H9 (cell line): ENCODE measurements at regions not wholly inside any gene's neighbourhood (a gene's known extent, or its start where the extent isn't known, plus 50 kb on each side); places are given as distances from the start of the nearest gene placed in this dataset.

ENCODE experiments used
- DNase-seq: peaks from one replicate; pipeline ENCODE4 v3.0.0-alpha.2; 2017
- H2AFZ ChIP-seq: one replicate; pipeline ENCODE4 v1.6.1; 2013; ENCODE audit warnings: mild to moderate bottlenecking, low read length, control low read depth, moderate library complexity
- H2AK5ac ChIP-seq: 2 replicates; pipeline ENCODE4 v1.6.1; 2013; ENCODE audit warnings: low read length, control low read depth, mixed read lengths; ENCODE audit not compliant: insufficient read length
- H2BK120ac ChIP-seq: one replicate; pipeline ENCODE4 v1.6.1; 2013; ENCODE audit warnings: low read depth, mild to moderate bottlenecking, low read length, control low read depth, inconsistent platforms; ENCODE audit not compliant: poor library complexity, severe bottlenecking
- H2BK12ac ChIP-seq: 2 replicates; pipeline ENCODE4 v1.6.1; 2013; ENCODE audit warnings: low read length, control low read depth, mixed read lengths, low read depth; ENCODE audit not compliant: insufficient read length
- H2BK15ac ChIP-seq: 2 replicates; pipeline ENCODE4 v1.6.1; 2013; ENCODE audit warnings: low read depth, low read length, control low read depth
- H2BK20ac ChIP-seq: one replicate; pipeline ENCODE4 v1.6.1; 2013; ENCODE audit warnings: low read depth, mild to moderate bottlenecking, low read length, control low read depth, inconsistent platforms; ENCODE audit not compliant: poor library complexity, severe bottlenecking
- H2BK5ac ChIP-seq: 2 replicates; pipeline ENCODE4 v1.6.1; 2013; ENCODE audit warnings: low read length, control low read depth, mixed read lengths; ENCODE audit not compliant: insufficient read length
- H3K14ac ChIP-seq: 2 replicates; pipeline ENCODE4 v1.6.1; 2013; ENCODE audit warnings: low read length, control low read depth; ENCODE audit not compliant: insufficient read depth
- H3K18ac ChIP-seq: 2 replicates; pipeline ENCODE4 v1.6.1; 2013; ENCODE audit warnings: low read depth, mild to moderate bottlenecking, mixed read lengths, low read length, control low read depth; ENCODE audit not compliant: insufficient read length
- H3K23ac ChIP-seq: 2 replicates; pipeline ENCODE4 v1.6.1; 2013; ENCODE audit warnings: low read length, control low read depth, mixed read lengths, low read depth; ENCODE audit not compliant: insufficient read length
- H3K23me2 ChIP-seq: 2 replicates; pipeline ENCODE4 v1.6.1; 2013; ENCODE audit warnings: low read depth, mild to moderate bottlenecking, mixed read lengths, low read length, control low read depth; ENCODE audit not compliant: insufficient read length, poor library complexity, severe bottlenecking
- H3K27ac ChIP-seq: 2 replicates; pipeline ENCODE4 v1.5.1; 2013; ENCODE audit warnings: low read length, control low read depth, mixed read lengths, low read depth; ENCODE audit not compliant: insufficient read length
- H3K27me3 ChIP-seq: 2 replicates; pipeline ENCODE4 v1.6.1; 2013; ENCODE audit warnings: low read length, control low read depth, inconsistent platforms; ENCODE audit not compliant: insufficient read depth
- H3K4ac ChIP-seq: 2 replicates; pipeline ENCODE4 v1.6.1; 2013; ENCODE audit warnings: low read depth, mild to moderate bottlenecking, control low read depth, inconsistent platforms, low read length, moderate library complexity
- H3K4me1 ChIP-seq: 2 replicates; pipeline ENCODE4 v1.6.1; 2013; ENCODE audit warnings: low read length, control low read depth, inconsistent platforms; ENCODE audit not compliant: insufficient read depth
- H3K4me2 ChIP-seq: 2 replicates; pipeline ENCODE4 v1.6.1; 2013; ENCODE audit warnings: low read length, control low read depth, mixed read lengths; ENCODE audit not compliant: insufficient read length, insufficient read depth
- H3K56ac ChIP-seq: 2 replicates; pipeline ENCODE4 v1.6.1; 2013; ENCODE audit warnings: low read depth, mild to moderate bottlenecking, mixed read lengths, low read length, control low read depth; ENCODE audit not compliant: insufficient read length
- H3K79me1 ChIP-seq: 2 replicates; pipeline ENCODE4 v1.6.1; 2013; ENCODE audit warnings: low read depth, mild to moderate bottlenecking, moderate library complexity, low read length, control low read depth, inconsistent platforms; ENCODE audit not compliant: insufficient read depth, poor library complexity, severe bottlenecking
- H3K79me2 ChIP-seq: 2 replicates; pipeline ENCODE4 v1.6.1; 2013; ENCODE audit warnings: low read length, control low read depth, inconsistent platforms; ENCODE audit not compliant: insufficient read depth
- H3K9ac ChIP-seq: 2 replicates; pipeline ENCODE4 v1.6.1; 2013; ENCODE audit warnings: low read length, control low read depth, mixed read lengths; ENCODE audit not compliant: insufficient read length; ENCODE audit errors: extremely low read depth
- H3K9me3 ChIP-seq: one replicate; pipeline ENCODE4 v1.6.1; 2013; ENCODE audit warnings: low read depth, low read length, inconsistent platforms; ENCODE audit not compliant: control insufficient read depth
- H3T11ph ChIP-seq: one replicate; pipeline ENCODE4 v1.6.1; 2013; ENCODE audit warnings: mild to moderate bottlenecking, low read length, control low read depth, inconsistent platforms
- H4K20me1 ChIP-seq: one replicate; pipeline ENCODE4 v1.6.1; 2013; ENCODE audit not compliant: control insufficient read depth, insufficient read length, insufficient read depth
- H4K5ac ChIP-seq: 2 replicates; pipeline ENCODE4 v1.6.1; 2013; ENCODE audit warnings: low read depth, mild to moderate bottlenecking, mixed read lengths, low read length, control low read depth; ENCODE audit not compliant: insufficient read length
- H4K8ac ChIP-seq: replicated peaks from 2 replicates; pipeline ENCODE4 v1.6.1; 2013; ENCODE audit warnings: low read length, control low read depth, mixed read lengths, low read depth; ENCODE audit not compliant: insufficient read length
- H4K91ac ChIP-seq: 2 replicates; pipeline ENCODE4 v1.6.1; 2013; ENCODE audit warnings: low read depth, mild to moderate bottlenecking, moderate library complexity, mixed read lengths, low read length, control low read depth; ENCODE audit not compliant: insufficient read length
- H3K27ac Mint-ChIP-seq, 3 experiments: 2 replicates in 2 of 3; 3 replicates in 1 of 3; pipeline ENCODE4 v1.8.0; 2020 to 2021; ENCODE audit warnings: mixed read lengths in 3 of 3, mild to moderate bottlenecking in 1 of 3, moderate library complexity in 1 of 3
- H3K27me3 Mint-ChIP-seq: 2 replicates; pipeline ENCODE4 v1.8.0; 2021; ENCODE audit warnings: low read depth, mild to moderate bottlenecking, moderate library complexity, mixed read lengths
- H3K36me3 Mint-ChIP-seq, 3 experiments: 2 replicates in 2 of 3; 3 replicates in 1 of 3; pipeline ENCODE4 v1.8.0; 2020 to 2021; ENCODE audit warnings: low read depth in 3 of 3, mixed read lengths in 3 of 3; ENCODE audit not compliant: insufficient read depth in 1 of 3
- H3K4me1 Mint-ChIP-seq, 2 experiments: 2 replicates each; pipeline ENCODE4 v1.8.0; 2020; ENCODE audit warnings: mixed read lengths in 2 of 2
- H3K4me3 Mint-ChIP-seq, 2 experiments: 2 replicates in 1 of 2; 3 replicates in 1 of 2; pipeline ENCODE4 v1.8.0; 2020 to 2021; ENCODE audit warnings: mild to moderate bottlenecking in 2 of 2, mixed read lengths in 2 of 2, moderate library complexity in 1 of 2
- H3K9me3 Mint-ChIP-seq, 2 experiments: 2 replicates in 1 of 2; 3 replicates in 1 of 2; pipeline ENCODE4 v1.8.0; 2020; ENCODE audit warnings: mild to moderate bottlenecking in 2 of 2, mixed read lengths in 2 of 2, moderate library complexity in 1 of 2
- CTCF ChIP-seq: fragments of 200-600 bp; sonication (generic); conservative IDR thresholded peaks from 3 replicates; pipeline ENCODE4 v1.8.0; 2021; ENCODE audit warnings: antibody characterized with exemption, mild to moderate bottlenecking
- WGBS: extraction: QIAGEN DNeasy Blood & Tissue Kit; methylation state at CpG from one replicate; pipeline ENCODE4 v1.1.7; 2013; ENCODE audit warnings: missing lambda C conversion rate, low lambda C conversion rate, mixed read lengths; ENCODE audit not compliant: insufficient read length; ENCODE audit errors: extremely low coverage; 5-methylcytosine and 5-hydroxymethylcytosine counted together

GRCh38 chr18:41140506-41140905 is 814.5 kb upstream of the PIK3C3 start:
- no peak overlapping the region for H2BK120ac ChIP-seq
- no peaks in the 10 kb centered on the region for H3K79me1 ChIP-seq
- no peak overlapping the region for H3K9ac ChIP-seq
- no peak overlapping the region for H2AK5ac ChIP-seq
- no peaks in the 10 kb centered on the region for H3K4me1 Mint-ChIP-seq
- no peak overlapping the region for H3K27ac Mint-ChIP-seq
- H3K79me2 ChIP-seq: no peaks in the 10 kb centered on the region
- H3K23ac ChIP-seq: no peak overlapping the region
- H3K9me3 Mint-ChIP-seq: no peaks in the 10 kb centered on the region
- H3K4me3 Mint-ChIP-seq: no peak overlapping the region
- H3K36me3 Mint-ChIP-seq: no peaks in the 10 kb centered on the region
- H3K14ac ChIP-seq: no peak overlapping the region
- H3T11ph ChIP-seq: no peak overlapping the region
- H3K27me3 Mint-ChIP-seq: no peaks in the 10 kb centered on the region
- no peak overlapping the region for H2BK15ac ChIP-seq
- no peaks in the 10 kb centered on the region for H3K27me3 ChIP-seq
- no peak overlapping the region for H2BK12ac ChIP-seq
- no peak overlapping the region for H4K91ac ChIP-seq
- no peak overlapping the region for H3K18ac ChIP-seq
- H3K4me1 ChIP-seq: no peaks in the 10 kb centered on the region
- no peak overlapping the region for H2BK20ac ChIP-seq
- H3K27ac ChIP-seq: no peak overlapping the region
- no peaks in the 10 kb centered on the region for H3K23me2 ChIP-seq
- no peak overlapping the region for H2BK5ac ChIP-seq
- no peak for TF ChIP-seq CTCF
- no peak for DNase-seq
- no peak overlapping the region for H4K8ac ChIP-seq
- H3K4me2 ChIP-seq: no peak overlapping the region
- H3K56ac ChIP-seq: no peak overlapping the region
- H3K9me3 ChIP-seq: no peaks in the 10 kb centered on the region
- no CpG with 5 or more reads among the region's 3 CpGs for WGBS
- H4K20me1 ChIP-seq: no peaks in the 10 kb centered on the region
- no peak overlapping the region for H3K4ac ChIP-seq
- no peak overlapping the region for H2AFZ ChIP-seq
- H4K5ac ChIP-seq: no peak overlapping the region
